GM18868 (cell line): ENCODE measurements at regions not wholly inside any gene's neighbourhood (a gene's known extent, or its start where the extent isn't known, plus 50 kb on each side); places are given as distances from the start of the nearest gene placed in this dataset.
A peak's percentile ranks its signal among the peaks of the same experiment; 100 is the strongest.

Source experiments
- ATAC-seq: cut with Tn5 transposase; IDR thresholded peaks from one replicate; pipeline ENCODE4 v1.9.1; 2021; ENCODE audit warnings: mild to moderate bottlenecking, moderate library complexity; ENCODE audit not compliant: unreplicated experiment

GRCh38 chr9:36463467-36463866 is 63.4 kb upstream of the RNF38 start:
- ATAC-seq, result no peak

- ATAC-seq, result no peak
These were observed 62.2 kb upstream of the RNF38 start for GRCh38 chr9:36462245-36462644.

GRCh38 chr9:36461323-36461722 is 61.3 kb upstream of the RNF38 start:
- ATAC-seq, result no peak

GRCh38 chr9:36458430-36458915 is 58.4 kb upstream of the RNF38 start:
- peak; percentile 58 for ATAC-seq

GRCh38 chr9:36457836-36458429 is 57.9 kb upstream of the RNF38 start:
- ATAC-seq, result no peak

- no peak for ATAC-seq
These were observed 56.5 kb upstream of the RNF38 start for GRCh38 chr9:36456480-36457065.

- ATAC-seq, result no peak
These were observed 51.9 kb upstream of the RNF38 start for GRCh38 chr9:36451949-36452348.

GRCh38 chr9:36450110-36450732 is 50.2 kb upstream of the RNF38 start:
- no peak for ATAC-seq
